WTC11 (cell line): ENCODE measurements at regions not wholly inside any gene's neighbourhood (a gene's known extent, or its start where the extent isn't known, plus 50 kb on each side); places are given as distances from the start of the nearest gene placed in this dataset.

Experiments used
- ATAC-seq: fragments of 200-7000 bp; cut with Tn5 transposase; 2 replicates; pipeline ENCODE4 v1.10.0; 2021; ENCODE audit warnings: mild to moderate bottlenecking, moderate library complexity
- CTCF ChIA-PET: fragments of 300-600 bp; sonication (Branson Sonifier 250); formaldehyde crosslinking; loops from one replicate; lab custom pipeline; 2021; ENCODE audit warnings: antibody characterized with exemption; lab: Charles Lee
- POLR2A ChIA-PET: fragments of 350-600 bp; sonication (Branson Sonifier 250); formaldehyde crosslinking; loops from one replicate; lab custom pipeline; 2021; ENCODE audit warnings: antibody characterized with exemption; lab: Charles Lee
- DNase-seq: peaks from one replicate; pipeline ENCODE4 v3.0.0; 2021; ENCODE audit warnings: low spot score
- H3K27ac Mint-ChIP-seq: 2 replicates; pipeline ENCODE4 v1.8.0; 2021; ENCODE audit warnings: mixed read lengths
- H3K27me3 Mint-ChIP-seq: 2 replicates; pipeline ENCODE4 v1.8.0; 2021; ENCODE audit warnings: low read depth, mild to moderate bottlenecking, moderate library complexity, mixed read lengths
- H3K36me3 Mint-ChIP-seq: 2 replicates; pipeline ENCODE4 v1.8.0; 2021; ENCODE audit warnings: mixed read lengths
- H3K4me1 Mint-ChIP-seq: 2 replicates; pipeline ENCODE4 v1.8.0; 2022; ENCODE audit warnings: mixed read lengths
- H3K4me3 Mint-ChIP-seq: 2 replicates; pipeline ENCODE4 v1.8.0; 2021; ENCODE audit warnings: mild to moderate bottlenecking, moderate library complexity, mixed read lengths
- H3K9me3 Mint-ChIP-seq: 2 replicates; pipeline ENCODE4 v1.8.0; 2021; ENCODE audit warnings: mixed read lengths
- ATF1 ChIP-seq: sonication (generic); formaldehyde crosslinking; IDR thresholded peaks from 2 replicates; pipeline ENCODE4 v1.8.1; 2023; ENCODE audit warnings: mild to moderate bottlenecking, moderate library complexity, missing genetic modification reagents
- ATF6 ChIP-seq: sonication (generic); formaldehyde crosslinking; IDR thresholded peaks from 2 replicates; pipeline ENCODE4 v1.8.1; 2023; ENCODE audit warnings: mild to moderate bottlenecking, missing genetic modification reagents
- CREM ChIP-seq: sonication (generic); formaldehyde crosslinking; IDR thresholded peaks from 2 replicates; pipeline ENCODE4 v1.8.1; 2022; ENCODE audit warnings: mild to moderate bottlenecking, missing genetic modification reagents, moderate library complexity
- E2F4 ChIP-seq: sonication (generic); formaldehyde crosslinking; IDR thresholded peaks from 2 replicates; pipeline ENCODE4 v1.8.1; 2022; ENCODE audit warnings: low read depth, mild to moderate bottlenecking, moderate library complexity, missing genetic modification reagents, borderline replicate concordance
- ETV6 ChIP-seq: sonication (generic); formaldehyde crosslinking; IDR thresholded peaks from 2 replicates; pipeline ENCODE4 v1.8.1; 2022; ENCODE audit warnings: mild to moderate bottlenecking, missing genetic modification reagents
- FOXP1 ChIP-seq: sonication (generic); formaldehyde crosslinking; IDR thresholded peaks from 2 replicates; pipeline ENCODE4 v1.8.0; 2022; ENCODE audit warnings: missing genetic modification reagents, mild to moderate bottlenecking, moderate library complexity, borderline replicate concordance
- JUN ChIP-seq: sonication (generic); formaldehyde crosslinking; IDR thresholded peaks from 2 replicates; pipeline ENCODE4 v1.8.0; 2023; ENCODE audit warnings: mild to moderate bottlenecking, missing genetic modification reagents
- MYBL2 ChIP-seq: sonication (generic); formaldehyde crosslinking; IDR thresholded peaks from 2 replicates; pipeline ENCODE4 v1.8.1; 2023; ENCODE audit warnings: mild to moderate bottlenecking, moderate library complexity, missing genetic modification reagents
- NFATC4 ChIP-seq: fragments of 250-450 bp; sonication (Bioruptor Pico); IDR thresholded peaks from 2 replicates; pipeline ENCODE4 v1.9.0; 2021; ENCODE audit warnings: mild to moderate bottlenecking
- NR1H2 ChIP-seq: sonication (generic); formaldehyde crosslinking; IDR thresholded peaks from 2 replicates; pipeline ENCODE4 v1.9.0; 2021; ENCODE audit warnings: mild to moderate bottlenecking, moderate library complexity, missing genetic modification reagents
- SOX15 ChIP-seq: fragments of 250-450 bp; sonication (Bioruptor Pico); IDR thresholded peaks from 2 replicates; pipeline ENCODE4 v1.9.0; 2021; ENCODE audit warnings: mild to moderate bottlenecking
- SP1 ChIP-seq: sonication (generic); formaldehyde crosslinking; conservative IDR thresholded peaks from 2 replicates; pipeline ENCODE4 v1.8.1; 2022; ENCODE audit warnings: missing genetic modification reagents
- ZNF281 ChIP-seq: sonication (generic); formaldehyde crosslinking; IDR thresholded peaks from 2 replicates; pipeline ENCODE4 v1.8.0; 2023; ENCODE audit warnings: mild to moderate bottlenecking, missing genetic modification reagents
- ZNF423 ChIP-seq: fragments of 250-450 bp; sonication (Bioruptor Pico); IDR thresholded peaks from 2 replicates; pipeline ENCODE4 v2.1.2; 2022; ENCODE audit warnings: mild to moderate bottlenecking, moderate library complexity
- TF ChIP-seq, protein P1 (sequence below): fragments of 250-450 bp; sonication (Bioruptor Pico); IDR thresholded peaks from 2 replicates; pipeline ENCODE4 v1.9.0; 2021; ENCODE audit warnings: mild to moderate bottlenecking
- TF ChIP-seq, protein P2 (sequence below): fragments of 200-600 bp; IDR thresholded peaks from 2 replicates; pipeline ENCODE4 v1.8.0; 2022; ENCODE audit warnings: antibody characterized with exemption
- TF ChIP-seq, protein P3 (sequence below): fragments of 250-450 bp; sonication (Bioruptor Pico); IDR thresholded peaks from 2 replicates; pipeline ENCODE4 v2.1.2; 2022; ENCODE audit warnings: mild to moderate bottlenecking, moderate library complexity
- TF ChIP-seq, protein P4 (sequence below): fragments of 250-450 bp; sonication (Bioruptor Pico); IDR thresholded peaks from 2 replicates; pipeline ENCODE4 v1.9.0; 2021; ENCODE audit warnings: moderate library complexity, mild to moderate bottlenecking, inconsistent platforms, borderline replicate concordance

DNA sequence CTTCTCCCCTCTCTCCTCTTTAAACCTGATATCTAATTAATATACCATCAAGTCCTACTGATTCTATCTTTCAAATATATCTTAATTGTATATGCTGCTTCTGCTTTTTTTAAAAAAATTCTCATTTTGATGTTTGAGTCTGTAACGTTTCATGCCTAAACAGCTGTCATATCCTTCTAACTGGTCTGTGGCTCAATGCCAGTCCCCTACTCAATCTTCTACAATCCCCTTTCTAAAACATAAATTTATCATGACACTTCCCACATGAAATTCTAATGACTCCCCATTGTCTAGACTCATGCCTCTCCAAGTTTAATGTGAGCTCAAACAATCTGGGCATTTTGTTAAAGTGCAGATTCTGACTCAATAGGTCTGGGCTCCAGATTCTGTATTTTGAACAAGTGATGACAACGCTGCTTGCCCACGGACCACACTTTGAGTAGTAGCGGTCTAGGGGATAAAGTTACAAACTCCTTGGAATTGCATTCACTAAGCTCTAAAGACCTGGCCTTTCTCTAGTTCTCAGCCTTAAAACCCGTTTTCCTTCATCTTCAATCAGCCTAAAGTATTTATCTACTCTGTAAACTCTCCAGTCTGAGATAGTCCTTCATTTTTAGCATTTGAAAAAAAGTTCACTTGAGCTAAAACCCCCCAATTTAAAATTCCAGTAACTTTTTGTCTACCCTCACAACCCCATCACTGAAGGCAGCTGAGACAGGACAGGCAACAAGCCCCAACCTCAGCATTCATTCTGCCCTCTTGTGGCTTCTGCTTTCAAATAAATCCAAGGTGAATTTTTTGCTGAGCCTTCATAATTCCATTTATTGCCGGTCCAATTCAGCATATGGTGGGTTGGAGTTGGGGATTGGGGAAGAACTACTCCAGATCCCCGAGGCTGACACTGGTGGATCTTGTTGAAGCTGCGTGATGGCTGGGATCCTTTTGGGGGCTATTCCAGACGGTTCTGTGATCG, 88.1 kb upstream of the THRB start:
- peak overlapping the region; percentile 8; the same call in 1 of the 2 replicates for H3K27ac Mint-ChIP-seq
- no peak for TF ChIP-seq SOX15
- no peak for TF ChIP-seq JUN (CRISPR knock-in tag)
- TF ChIP-seq ZNF281 (CRISPR knock-in tag) = no peak
- TF ChIP-seq E2F4 (CRISPR knock-in tag) = no peak
- TF ChIP-seq ATF1 (CRISPR knock-in tag) = no peak
- TF ChIP-seq, protein P1, sequence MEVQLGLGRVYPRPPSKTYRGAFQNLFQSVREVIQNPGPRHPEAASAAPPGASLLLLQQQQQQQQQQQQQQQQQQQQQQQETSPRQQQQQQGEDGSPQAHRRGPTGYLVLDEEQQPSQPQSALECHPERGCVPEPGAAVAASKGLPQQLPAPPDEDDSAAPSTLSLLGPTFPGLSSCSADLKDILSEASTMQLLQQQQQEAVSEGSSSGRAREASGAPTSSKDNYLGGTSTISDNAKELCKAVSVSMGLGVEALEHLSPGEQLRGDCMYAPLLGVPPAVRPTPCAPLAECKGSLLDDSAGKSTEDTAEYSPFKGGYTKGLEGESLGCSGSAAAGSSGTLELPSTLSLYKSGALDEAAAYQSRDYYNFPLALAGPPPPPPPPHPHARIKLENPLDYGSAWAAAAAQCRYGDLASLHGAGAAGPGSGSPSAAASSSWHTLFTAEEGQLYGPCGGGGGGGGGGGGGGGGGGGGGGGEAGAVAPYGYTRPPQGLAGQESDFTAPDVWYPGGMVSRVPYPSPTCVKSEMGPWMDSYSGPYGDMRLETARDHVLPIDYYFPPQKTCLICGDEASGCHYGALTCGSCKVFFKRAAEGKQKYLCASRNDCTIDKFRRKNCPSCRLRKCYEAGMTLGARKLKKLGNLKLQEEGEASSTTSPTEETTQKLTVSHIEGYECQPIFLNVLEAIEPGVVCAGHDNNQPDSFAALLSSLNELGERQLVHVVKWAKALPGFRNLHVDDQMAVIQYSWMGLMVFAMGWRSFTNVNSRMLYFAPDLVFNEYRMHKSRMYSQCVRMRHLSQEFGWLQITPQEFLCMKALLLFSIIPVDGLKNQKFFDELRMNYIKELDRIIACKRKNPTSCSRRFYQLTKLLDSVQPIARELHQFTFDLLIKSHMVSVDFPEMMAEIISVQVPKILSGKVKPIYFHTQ = no peak
- TF ChIP-seq ETV6 (CRISPR knock-in tag) = no peak
- no peak for TF ChIP-seq NFATC4 (CRISPR knock-in tag)
- TF ChIP-seq ATF6 = no peak
- no peaks in the 10 kb centered on the region for H3K36me3 Mint-ChIP-seq
- peaks cover 26% of the 10 kb centered on the region for H3K4me1 Mint-ChIP-seq
- DNase-seq (no peak), ATAC-seq (peak; percentile 38; the same call in 1 of the 2 replicates)
- no peak overlapping the region for H3K4me3 Mint-ChIP-seq
- H3K27me3 Mint-ChIP-seq = no peaks in the 10 kb centered on the region
- no peaks in the 10 kb centered on the region for H3K9me3 Mint-ChIP-seq
- ChIA-PET POLR2A (interaction anchor here (0.6 kb wide), 1 partner anchor 1512 kb away, joined by 3 read pairs; no protein-coding TSS in a partner anchor), CTCF (interaction anchor here (0.6 to 1.2 kb wide), 8 partner anchors 9 to 385 kb away, joined by 3 to 9 read pairs (median 3); no protein-coding TSS in a partner anchor)

DNA sequence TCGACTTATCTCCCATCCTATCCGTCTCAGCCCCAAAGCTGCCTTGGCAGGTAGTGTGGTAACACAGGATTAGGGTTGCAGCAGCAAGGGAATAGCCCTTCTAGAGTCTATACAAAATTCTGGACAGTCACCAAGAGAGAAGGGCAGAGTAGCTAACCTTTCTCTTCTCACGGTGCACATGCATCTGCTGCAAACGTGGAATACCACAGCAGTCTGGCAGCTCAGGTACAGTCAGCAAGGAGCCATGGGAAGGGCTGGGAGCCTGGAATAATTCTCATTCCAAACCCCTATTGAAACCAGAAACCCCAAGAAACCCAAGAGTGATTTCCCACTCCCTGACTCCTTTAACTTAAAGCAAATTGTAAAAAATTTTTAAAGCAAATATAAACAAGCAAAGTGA, 92.3 kb upstream of the THRB start:
- DNase-seq = no peak
- H3K27ac Mint-ChIP-seq = peak overlapping the region; percentile 37; the same call in 1 of the 2 replicates
- no peaks in the 10 kb centered on the region for H3K36me3 Mint-ChIP-seq
- TF ChIP-seq, protein P2, sequence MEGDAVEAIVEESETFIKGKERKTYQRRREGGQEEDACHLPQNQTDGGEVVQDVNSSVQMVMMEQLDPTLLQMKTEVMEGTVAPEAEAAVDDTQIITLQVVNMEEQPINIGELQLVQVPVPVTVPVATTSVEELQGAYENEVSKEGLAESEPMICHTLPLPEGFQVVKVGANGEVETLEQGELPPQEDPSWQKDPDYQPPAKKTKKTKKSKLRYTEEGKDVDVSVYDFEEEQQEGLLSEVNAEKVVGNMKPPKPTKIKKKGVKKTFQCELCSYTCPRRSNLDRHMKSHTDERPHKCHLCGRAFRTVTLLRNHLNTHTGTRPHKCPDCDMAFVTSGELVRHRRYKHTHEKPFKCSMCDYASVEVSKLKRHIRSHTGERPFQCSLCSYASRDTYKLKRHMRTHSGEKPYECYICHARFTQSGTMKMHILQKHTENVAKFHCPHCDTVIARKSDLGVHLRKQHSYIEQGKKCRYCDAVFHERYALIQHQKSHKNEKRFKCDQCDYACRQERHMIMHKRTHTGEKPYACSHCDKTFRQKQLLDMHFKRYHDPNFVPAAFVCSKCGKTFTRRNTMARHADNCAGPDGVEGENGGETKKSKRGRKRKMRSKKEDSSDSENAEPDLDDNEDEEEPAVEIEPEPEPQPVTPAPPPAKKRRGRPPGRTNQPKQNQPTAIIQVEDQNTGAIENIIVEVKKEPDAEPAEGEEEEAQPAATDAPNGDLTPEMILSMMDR = no peak
- TF ChIP-seq SP1 (CRISPR knock-in tag) (no peak), ZNF423 (CRISPR knock-in tag) (no peak), CREM (no peak), FOXP1 (CRISPR knock-in tag) (no peak), NR1H2 (no peak), MYBL2 (CRISPR knock-in tag) (no peak)
- TF ChIP-seq, protein P3, sequence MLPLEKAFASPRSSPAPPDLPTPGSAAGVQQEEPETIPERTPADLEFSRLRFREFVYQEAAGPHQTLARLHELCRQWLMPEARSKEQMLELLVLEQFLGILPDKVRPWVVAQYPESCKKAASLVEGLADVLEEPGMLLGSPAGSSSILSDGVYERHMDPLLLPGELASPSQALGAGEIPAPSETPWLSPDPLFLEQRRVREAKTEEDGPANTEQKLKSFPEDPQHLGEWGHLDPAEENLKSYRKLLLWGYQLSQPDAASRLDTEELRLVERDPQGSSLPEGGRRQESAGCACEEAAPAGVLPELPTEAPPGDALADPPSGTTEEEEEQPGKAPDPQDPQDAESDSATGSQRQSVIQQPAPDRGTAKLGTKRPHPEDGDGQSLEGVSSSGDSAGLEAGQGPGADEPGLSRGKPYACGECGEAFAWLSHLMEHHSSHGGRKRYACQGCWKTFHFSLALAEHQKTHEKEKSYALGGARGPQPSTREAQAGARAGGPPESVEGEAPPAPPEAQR = no peak
- TF ChIP-seq, protein P4, sequence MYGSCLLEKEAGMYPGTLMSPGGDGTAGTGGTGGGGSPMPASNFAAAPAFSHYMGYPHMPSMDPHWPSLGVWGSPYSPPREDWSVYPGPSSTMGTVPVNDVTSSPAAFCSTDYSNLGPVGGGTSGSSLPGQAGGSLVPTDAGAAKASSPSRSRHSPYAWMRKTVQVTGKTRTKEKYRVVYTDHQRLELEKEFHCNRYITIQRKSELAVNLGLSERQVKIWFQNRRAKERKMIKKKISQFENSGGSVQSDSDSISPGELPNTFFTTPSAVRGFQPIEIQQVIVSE (CRISPR knock-in tag) = no peak
- POLR2A ChIA-PET = no interaction called here
- CTCF ChIA-PET = no interaction called here
- H3K27me3 Mint-ChIP-seq = peaks cover 2% of the 10 kb centered on the region; the same call in 1 of the 2 replicates
- peaks cover 15% of the 10 kb centered on the region for H3K4me1 Mint-ChIP-seq
- ATAC-seq = peak; percentile 56; the same call in 1 of the 2 replicates
- H3K9me3 Mint-ChIP-seq = no peaks in the 10 kb centered on the region
- H3K4me3 Mint-ChIP-seq = no peak overlapping the region
